ENCODE measurements at regions not wholly inside any gene's neighbourhood (a gene's known extent, or its start where the extent isn't known, plus 50 kb on each side); places are given as distances from the start of the nearest gene placed in this dataset.
A peak's percentile ranks its signal among the peaks of the same experiment; 100 is the strongest.

GRCh38 chr12:65668981-65669695 lies 155.1 kb upstream of the HMGA2 start:
- Mint-ChIP-seq H3K4me1 (peaks cover 14% of the 10 kb centered on the region), H3K4me3 (no peak overlapping the region), H3K27ac (no peak overlapping the region), H3K27me3 (ENCODE audit: low read depth) (no peaks in the 10 kb centered on the region), H3K9me3 (peaks cover 19% of the 10 kb centered on the region), H3K36me3 (no peaks in the 10 kb centered on the region)
- TF ChIP-seq CTCF (IDR thresholded peaks at IDR 0.05; ENCODE audit: unreplicated experiment) = no peak
- no peak for DNase-seq (ENCODE audit: low spot score in 2 of 2, unreplicated experiment in 2 of 2)

DNA sequence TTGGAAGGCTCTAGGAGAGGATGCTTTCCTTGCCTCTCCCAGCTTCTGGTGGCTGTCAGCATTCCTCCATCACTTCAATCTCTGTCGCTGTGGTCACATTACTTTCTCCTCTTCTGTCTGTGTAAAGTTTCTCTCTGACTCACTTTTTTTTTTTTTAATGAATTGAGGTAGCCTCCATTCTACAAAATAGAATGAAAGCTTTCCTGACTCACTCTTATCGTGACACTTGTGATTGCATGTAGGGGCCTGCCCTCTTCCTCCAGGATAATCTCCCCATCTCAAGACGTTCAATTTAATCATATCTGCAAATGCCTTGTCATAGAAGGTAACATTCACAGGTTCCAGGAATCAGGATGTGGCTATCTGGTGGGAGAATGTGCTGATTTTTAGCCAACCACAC lies 153.5 kb upstream of the HMGA2 start:
- H3K4me1 Mint-ChIP-seq = peaks cover 25% of the 10 kb centered on the region

GRCh38 chr12:65672441-65672840 lies 151.8 kb upstream of the HMGA2 start:
- no peak overlapping the region for H3K27ac Mint-ChIP-seq
- no peak for TF ChIP-seq CTCF (IDR thresholded peaks at IDR 0.05; ENCODE audit: unreplicated experiment)
- peaks cover 28% of the 10 kb centered on the region for H3K4me1 Mint-ChIP-seq
- DNase-seq (ENCODE audit: low spot score in 2 of 2, unreplicated experiment in 2 of 2) = no peak
- H3K27me3 Mint-ChIP-seq (ENCODE audit: low read depth) = no peaks in the 10 kb centered on the region
- no peak overlapping the region for H3K4me3 Mint-ChIP-seq
- no peaks in the 10 kb centered on the region for H3K36me3 Mint-ChIP-seq
- H3K9me3 Mint-ChIP-seq = peaks cover 7% of the 10 kb centered on the region

More for the DNA sequence above, 153.5 kb upstream of the HMGA2 start:
- H3K36me3 Mint-ChIP-seq = no peaks in the 10 kb centered on the region
- DNase-seq (ENCODE audit: low spot score in 2 of 2, unreplicated experiment in 2 of 2) = no peak
- H3K27me3 Mint-ChIP-seq (ENCODE audit: low read depth) = no peaks in the 10 kb centered on the region
- H3K4me3 Mint-ChIP-seq = no peak overlapping the region
- peaks cover 7% of the 10 kb centered on the region for H3K9me3 Mint-ChIP-seq
- H3K27ac Mint-ChIP-seq = no peak overlapping the region
- TF ChIP-seq CTCF (IDR thresholded peaks at IDR 0.05; ENCODE audit: unreplicated experiment) = no peak

DNA sequence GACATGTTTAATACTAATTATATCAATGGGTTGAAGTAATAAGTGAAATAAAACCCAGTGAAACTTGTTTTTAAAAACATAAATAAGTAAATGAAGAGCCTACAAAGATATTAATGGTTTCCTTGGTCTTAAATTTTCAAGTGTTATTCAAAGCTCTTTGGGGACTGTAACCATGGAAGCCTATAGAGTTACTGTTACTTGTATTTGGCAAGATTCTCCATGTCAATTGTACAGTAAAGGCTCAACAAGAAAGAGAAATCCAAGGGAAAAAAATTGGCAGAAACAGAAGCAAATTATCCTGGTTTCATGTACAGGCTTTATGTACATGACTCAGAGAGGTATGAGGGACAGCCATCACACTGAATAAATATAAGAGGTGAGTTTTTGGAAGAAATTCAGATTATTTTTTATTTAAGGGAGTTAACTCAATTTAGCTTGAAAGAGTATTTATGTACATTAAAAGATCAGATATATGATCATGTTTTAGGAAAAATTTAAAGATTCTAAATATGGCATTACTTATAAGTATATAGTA lies 151.1 kb upstream of the HMGA2 start:
- Mint-ChIP-seq H3K27ac (peak overlapping the region; percentile 11), H3K9me3 (peaks cover 13% of the 10 kb centered on the region), H3K4me1 (peaks cover 28% of the 10 kb centered on the region), H3K36me3 (no peaks in the 10 kb centered on the region), H3K4me3 (no peak overlapping the region), H3K27me3 (ENCODE audit: low read depth) (no peaks in the 10 kb centered on the region)
- no peak for DNase-seq (ENCODE audit: low spot score in 2 of 2, unreplicated experiment in 2 of 2)
- TF ChIP-seq CTCF (IDR thresholded peaks at IDR 0.05; ENCODE audit: unreplicated experiment) = no peak

GRCh38 chr12:65673732-65674131 lies 150.6 kb upstream of the HMGA2 start:
- peaks cover 14% of the 10 kb centered on the region for H3K9me3 Mint-ChIP-seq
- H3K27me3 Mint-ChIP-seq (ENCODE audit: low read depth) = no peaks in the 10 kb centered on the region
- peak overlapping the region; percentile 16 for H3K27ac Mint-ChIP-seq
- H3K4me3 Mint-ChIP-seq = no peak overlapping the region
- peaks cover 28% of the 10 kb centered on the region for H3K4me1 Mint-ChIP-seq
- no peak for TF ChIP-seq CTCF (IDR thresholded peaks at IDR 0.05; ENCODE audit: unreplicated experiment)
- no peaks in the 10 kb centered on the region for H3K36me3 Mint-ChIP-seq
- DNase-seq (ENCODE audit: low spot score in 2 of 2, unreplicated experiment in 2 of 2) = no peak

Measured in mesothelial cell of epicardium (in vitro differentiated cells).